Activated naive CD4-positive, alpha-beta T cell treated with anti-CD3 and anti-CD28 coated beads, Interleukin-2, amount 10 ng/mL, durations not matched to agents 7 days and 5 days (primary cell): ENCODE measurements at regions not wholly inside any gene's neighbourhood (a gene's known extent, or its start where the extent isn't known, plus 50 kb on each side); places are given as distances from the start of the nearest gene placed in this dataset.

ENCODE experiments used
- CTCF ChIA-PET: fragments of 350-600 bp; sonication (Branson Sonifier 250); formaldehyde crosslinking; loops from one replicate; lab custom pipeline; 2021; ENCODE audit warnings: antibody characterized with exemption; lab: Charles Lee
- DNase-seq: peaks from one replicate; pipeline ENCODE4 v3.0.0-alpha.2; 2020
- H3K27ac Mint-ChIP-seq: one replicate; pipeline ENCODE4 v1.8.0; 2021; ENCODE audit warnings: mild to moderate bottlenecking, moderate library complexity, mixed read lengths
- H3K27me3 Mint-ChIP-seq: one replicate; pipeline ENCODE4 v1.8.0; 2021; ENCODE audit warnings: mild to moderate bottlenecking, mixed read lengths
- H3K36me3 Mint-ChIP-seq: one replicate; pipeline ENCODE4 v1.8.0; 2021; ENCODE audit warnings: mixed read lengths
- H3K4me1 Mint-ChIP-seq: one replicate; pipeline ENCODE4 v1.8.0; 2021; ENCODE audit warnings: mixed read lengths
- H3K4me3 Mint-ChIP-seq: one replicate; pipeline ENCODE4 v1.8.0; 2021; ENCODE audit warnings: mild to moderate bottlenecking, moderate library complexity, mixed read lengths
- H3K9me3 Mint-ChIP-seq: one replicate; pipeline ENCODE4 v1.8.0; 2021; ENCODE audit warnings: mixed read lengths

GRCh38 chr15:62584301-62585235 is 419.5 kb upstream of the C2CD4B start:
- Mint-ChIP-seq H3K9me3 (no peaks in the 10 kb centered on the region), H3K36me3 (no peaks in the 10 kb centered on the region), H3K4me3 (no peak overlapping the region), H3K27me3 (peaks cover 9% of the 10 kb centered on the region), H3K27ac (no peak overlapping the region), H3K4me1 (no peaks in the 10 kb centered on the region)
- DNase-seq, result no peak
- CTCF ChIA-PET, result interaction anchor here (1.2 kb wide), 1 partner anchor 25 kb away, joined by 3 read pairs; no protein-coding TSS in a partner anchor

GRCh38 chr15:62588938-62589670 is 424.0 kb upstream of the C2CD4B start:
- H3K4me3 Mint-ChIP-seq, result no peak overlapping the region
- H3K4me1 Mint-ChIP-seq, result no peaks in the 10 kb centered on the region
- no peak for DNase-seq
- no peaks in the 10 kb centered on the region for H3K9me3 Mint-ChIP-seq
- H3K27ac Mint-ChIP-seq, result no peak overlapping the region
- peaks cover 11% of the 10 kb centered on the region for H3K27me3 Mint-ChIP-seq
- H3K36me3 Mint-ChIP-seq, result no peaks in the 10 kb centered on the region
- CTCF ChIA-PET, result no interaction called here

DNA sequence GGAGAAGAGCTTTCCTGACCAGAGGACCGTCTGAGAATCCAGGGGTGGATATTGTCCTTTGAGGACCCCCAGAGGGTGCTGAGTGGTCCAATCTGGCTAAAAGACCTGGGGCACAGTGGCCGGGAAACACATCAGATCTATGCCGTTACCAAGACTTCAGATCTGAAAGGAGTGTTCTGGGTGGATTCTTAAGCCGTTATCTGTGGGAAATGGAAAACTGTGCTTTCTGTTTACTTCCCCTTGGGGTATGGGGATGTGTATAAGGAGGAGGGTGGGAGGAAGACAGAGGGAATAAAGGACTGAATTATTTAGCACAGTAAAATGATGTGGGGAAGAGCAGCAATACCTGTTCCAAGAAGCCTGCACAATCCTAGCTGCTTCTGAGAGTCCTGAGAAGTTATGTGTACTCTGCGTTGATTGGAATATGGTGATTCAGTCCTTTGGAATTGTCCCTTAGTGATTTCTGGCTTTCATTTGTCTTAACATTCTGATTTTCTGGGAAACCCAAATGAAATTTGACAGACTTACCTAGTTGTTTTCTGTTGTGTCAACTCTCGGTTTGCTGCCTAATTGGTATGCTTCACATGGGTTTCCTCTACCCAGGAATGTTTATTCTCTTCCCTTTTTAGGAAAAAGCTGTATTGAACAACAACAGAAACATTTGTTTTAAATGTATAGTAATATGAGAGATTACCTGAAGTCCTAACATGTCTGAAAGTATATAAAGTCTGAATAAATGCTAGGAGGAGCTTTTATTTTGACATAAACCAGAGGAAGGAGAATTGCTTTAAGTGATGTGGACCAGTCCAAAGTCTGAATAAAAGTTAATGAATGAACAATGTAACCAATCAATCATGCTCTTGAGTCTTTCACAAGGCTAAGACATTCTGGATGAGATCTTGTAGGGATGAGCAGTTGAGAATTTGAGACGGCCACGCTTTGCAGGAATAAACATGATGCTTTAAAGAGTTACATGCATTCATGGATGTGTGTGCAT is 427.1 kb upstream of the C2CD4B start:
- Mint-ChIP-seq H3K27ac (no peak overlapping the region), H3K9me3 (no peaks in the 10 kb centered on the region), H3K27me3 (peaks cover 11% of the 10 kb centered on the region), H3K4me3 (no peak overlapping the region), H3K36me3 (no peaks in the 10 kb centered on the region), H3K4me1 (no peaks in the 10 kb centered on the region)
- DNase-seq, result no peak
- CTCF ChIA-PET, result no interaction called here

DNA sequence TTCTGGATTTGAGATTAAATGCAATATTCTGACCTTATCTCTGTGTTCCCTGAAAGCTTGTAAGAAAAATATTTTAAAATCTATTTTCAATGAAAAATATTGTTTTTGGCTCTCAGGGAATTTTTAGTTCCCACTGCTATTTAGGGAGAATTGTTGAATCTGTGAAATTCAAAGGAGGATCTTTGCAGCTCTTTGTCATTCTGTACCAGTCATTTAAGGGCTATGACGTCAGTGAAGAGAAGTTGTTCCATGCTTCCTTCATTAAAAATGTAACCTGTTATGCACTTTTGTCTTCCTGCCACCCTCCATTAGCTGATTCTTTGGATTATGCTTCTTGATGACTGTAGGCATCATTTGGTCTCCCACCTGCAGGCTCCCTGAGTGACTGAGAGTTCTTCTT is 427.8 kb upstream of the C2CD4B start:
- CTCF ChIA-PET, result no interaction called here
- peaks cover 11% of the 10 kb centered on the region for H3K27me3 Mint-ChIP-seq
- H3K9me3 Mint-ChIP-seq, result no peaks in the 10 kb centered on the region
- no peaks in the 10 kb centered on the region for H3K4me1 Mint-ChIP-seq
- no peak for DNase-seq
- H3K36me3 Mint-ChIP-seq, result no peaks in the 10 kb centered on the region
- no peak overlapping the region for H3K4me3 Mint-ChIP-seq
- no peak overlapping the region for H3K27ac Mint-ChIP-seq

- CTCF ChIA-PET, result no interaction called here
- DNase-seq, result no peak
- Mint-ChIP-seq H3K9me3 (no peaks in the 10 kb centered on the region), H3K4me1 (no peaks in the 10 kb centered on the region), H3K27ac (no peak overlapping the region), H3K4me3 (no peak overlapping the region), H3K36me3 (no peaks in the 10 kb centered on the region), H3K27me3 (peaks cover 11% of the 10 kb centered on the region)
These were observed 428.8 kb upstream of the C2CD4B start for GRCh38 chr15:62593681-62594399.

DNA sequence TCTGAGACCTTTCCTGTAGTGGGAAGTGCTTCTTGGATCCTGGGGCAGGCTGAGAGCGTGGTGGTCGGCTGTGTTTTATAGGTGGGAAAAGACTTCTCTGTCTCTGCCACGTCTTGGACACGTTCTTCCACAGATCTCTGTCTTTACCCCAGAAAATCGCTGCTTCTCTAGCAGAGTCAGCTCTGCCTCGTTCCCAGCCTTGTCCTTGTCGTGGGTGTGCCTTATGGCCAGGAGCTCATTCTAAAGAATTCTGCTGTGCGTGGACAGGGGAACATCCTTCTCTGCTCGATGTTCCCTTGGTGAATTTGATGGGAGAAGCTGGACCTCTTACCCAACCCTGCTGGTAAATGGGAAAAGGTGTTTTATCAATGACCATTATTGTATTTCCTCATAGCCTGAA is 433.1 kb upstream of the C2CD4B start:
- no peaks in the 10 kb centered on the region for H3K4me1 Mint-ChIP-seq
- no peak overlapping the region for H3K27ac Mint-ChIP-seq
- CTCF ChIA-PET, result no interaction called here
- H3K36me3 Mint-ChIP-seq, result no peaks in the 10 kb centered on the region
- no peak overlapping the region for H3K4me3 Mint-ChIP-seq
- H3K27me3 Mint-ChIP-seq, result peaks cover 6% of the 10 kb centered on the region
- DNase-seq, result no peak
- H3K9me3 Mint-ChIP-seq, result no peaks in the 10 kb centered on the region

DNA sequence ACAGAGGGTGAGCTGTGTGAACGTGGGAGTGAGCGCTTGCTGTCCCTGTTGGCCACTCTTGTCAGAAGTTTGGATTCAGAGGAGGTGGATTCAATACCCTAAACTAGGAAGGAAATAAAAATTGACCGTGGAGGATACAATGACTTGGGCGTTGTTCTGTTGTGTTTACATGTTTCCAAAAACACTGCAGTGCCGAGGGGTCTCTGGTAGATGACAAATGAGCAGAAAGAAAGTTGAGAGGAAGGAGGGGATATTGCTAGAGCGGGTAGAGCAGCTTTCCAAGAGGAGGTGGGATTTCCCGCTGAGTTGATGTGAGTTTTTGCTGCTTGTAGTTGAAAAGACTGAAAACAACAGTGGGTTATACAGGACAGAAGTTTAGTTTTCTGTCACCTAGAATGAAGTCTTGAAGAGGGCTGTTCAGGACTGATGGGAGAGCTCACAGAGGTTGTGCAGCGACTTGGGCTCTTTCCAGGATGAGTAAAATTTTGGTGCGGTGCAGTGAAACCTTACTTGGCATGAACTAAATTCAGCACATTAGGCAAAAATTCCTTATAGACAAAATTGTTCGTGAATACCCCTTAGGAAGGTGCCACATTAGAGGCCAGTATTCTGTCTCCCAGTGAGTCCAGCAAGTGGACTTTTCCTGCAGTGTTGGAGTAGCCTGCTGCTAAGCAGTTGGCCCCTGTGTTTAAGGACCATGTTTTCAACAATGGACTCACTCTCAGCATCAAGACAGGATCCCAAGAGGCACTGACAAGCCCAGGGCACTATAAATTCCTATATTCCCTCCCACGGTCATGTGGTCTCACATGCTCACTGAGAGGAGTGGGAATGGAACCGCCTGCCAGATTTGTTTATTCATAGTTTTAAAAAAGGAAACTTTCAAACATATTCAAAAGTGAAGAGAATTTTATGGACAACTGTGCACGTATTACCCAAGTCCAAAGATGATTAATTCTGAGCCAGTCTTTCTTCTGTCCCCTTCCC is 435.0 kb upstream of the C2CD4B start:
- Mint-ChIP-seq H3K4me3 (no peak overlapping the region), H3K27me3 (peaks cover 6% of the 10 kb centered on the region), H3K36me3 (no peaks in the 10 kb centered on the region), H3K4me1 (no peaks in the 10 kb centered on the region), H3K9me3 (no peaks in the 10 kb centered on the region), H3K27ac (no peak overlapping the region)
- CTCF ChIA-PET, result no interaction called here
- no peak for DNase-seq

- CTCF ChIA-PET, result no interaction called here
These were observed 436.9 kb upstream of the C2CD4B start for GRCh38 chr15:62601777-62602545.

GRCh38 chr15:62603742-62604141 is 438.7 kb upstream of the C2CD4B start:
- Mint-ChIP-seq H3K4me1 (no peaks in the 10 kb centered on the region), H3K27ac (no peak overlapping the region), H3K36me3 (no peaks in the 10 kb centered on the region), H3K9me3 (no peaks in the 10 kb centered on the region), H3K4me3 (no peak overlapping the region), H3K27me3 (peaks cover 6% of the 10 kb centered on the region)
- no peak for DNase-seq
- CTCF ChIA-PET, result no interaction called here

More at GRCh38 chr15:62601777-62602545, 436.9 kb upstream of the C2CD4B start:
- Mint-ChIP-seq H3K9me3 (no peaks in the 10 kb centered on the region), H3K27ac (no peak overlapping the region), H3K36me3 (no peaks in the 10 kb centered on the region), H3K4me3 (no peak overlapping the region), H3K4me1 (no peaks in the 10 kb centered on the region), H3K27me3 (peaks cover 6% of the 10 kb centered on the region)
- no peak for DNase-seq

DNA sequence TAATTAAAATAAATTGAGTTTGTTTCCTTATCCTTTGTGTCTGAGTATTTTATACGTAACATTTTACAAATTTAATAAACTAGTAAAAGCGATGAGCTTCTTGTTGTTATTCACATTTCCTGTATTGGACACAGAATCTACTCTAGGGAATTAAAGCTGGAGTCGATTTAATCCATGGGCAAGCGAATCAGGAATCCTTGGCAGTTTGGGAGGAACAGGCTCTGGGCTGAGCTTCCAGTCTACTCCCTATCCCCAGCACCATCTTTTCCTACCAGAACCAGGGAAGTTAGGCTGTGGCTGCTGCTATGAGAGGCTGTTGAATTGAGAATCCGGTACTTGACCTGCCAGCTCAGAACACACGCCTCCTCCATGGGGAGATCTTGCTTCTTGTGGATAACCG is 437.3 kb upstream of the TPM1 start:
- H3K27ac Mint-ChIP-seq, result no peak overlapping the region
- H3K36me3 Mint-ChIP-seq, result no peaks in the 10 kb centered on the region
- DNase-seq, result no peak
- no peaks in the 10 kb centered on the region for H3K27me3 Mint-ChIP-seq
- CTCF ChIA-PET, result no interaction called here
- H3K4me3 Mint-ChIP-seq, result no peak overlapping the region
- H3K9me3 Mint-ChIP-seq, result no peaks in the 10 kb centered on the region
- H3K4me1 Mint-ChIP-seq, result no peaks in the 10 kb centered on the region

DNA sequence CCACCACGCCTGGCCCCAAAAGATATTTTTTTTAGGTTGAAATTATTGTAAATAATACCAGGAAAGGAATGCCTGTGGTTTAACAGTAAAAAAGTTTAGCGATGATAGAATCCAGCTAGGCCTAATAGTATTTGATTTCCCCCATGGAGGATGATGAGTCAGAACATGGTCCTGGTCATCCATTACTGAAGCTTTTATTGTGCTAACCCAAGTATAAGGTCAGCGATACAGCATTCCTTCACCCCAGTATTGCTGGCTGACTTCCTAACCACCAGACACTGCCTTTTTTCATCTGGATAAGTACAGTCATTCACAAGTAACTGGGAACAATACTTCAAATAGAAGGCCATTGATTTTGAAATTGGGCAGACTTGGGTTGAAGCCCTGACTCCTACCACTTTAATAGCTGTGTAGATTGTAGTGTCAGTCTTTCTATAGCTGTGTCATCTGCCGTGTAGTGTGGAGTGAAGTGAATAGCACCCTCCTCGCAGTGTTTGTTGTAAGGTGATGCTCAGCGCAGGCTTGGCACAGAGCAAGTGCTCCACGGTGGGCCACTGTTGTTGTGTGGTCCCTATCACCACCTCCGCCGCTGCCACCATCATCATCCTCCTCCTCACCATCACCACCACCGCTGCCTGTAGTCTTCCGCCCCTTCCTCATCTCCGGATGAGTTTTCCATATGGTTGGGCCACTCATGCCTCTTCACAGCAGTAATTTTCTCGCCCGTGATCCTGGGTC is 436.0 kb upstream of the TPM1 start:
- no peaks in the 10 kb centered on the region for H3K27me3 Mint-ChIP-seq
- H3K27ac Mint-ChIP-seq, result no peak overlapping the region
- DNase-seq, result no peak
- H3K9me3 Mint-ChIP-seq, result no peaks in the 10 kb centered on the region
- H3K4me3 Mint-ChIP-seq, result no peak overlapping the region
- no peaks in the 10 kb centered on the region for H3K36me3 Mint-ChIP-seq
- H3K4me1 Mint-ChIP-seq, result no peaks in the 10 kb centered on the region
- CTCF ChIA-PET, result interaction anchor here (1.0 kb wide), 1 partner anchor 57 kb away, joined by 3 read pairs; no protein-coding TSS in a partner anchor
